HPDE6-E6E7 (cell line): ENCODE measurements at regions not wholly inside any gene's neighbourhood (a gene's known extent, or its start where the extent isn't known, plus 50 kb on each side); places are given as distances from the start of the nearest gene placed in this dataset.
"Not testable (repeated sequence)": the region's sequence is repeated elsewhere in the genome, so short reads cannot be mapped to it uniquely, and the experiment has no call there.

Source experiments
- DNase-seq: peaks from one replicate; pipeline ENCODE4 v3.0.0; 2011; ENCODE audit warnings: missing footprints; ENCODE audit errors: extremely low spot score

DNA sequence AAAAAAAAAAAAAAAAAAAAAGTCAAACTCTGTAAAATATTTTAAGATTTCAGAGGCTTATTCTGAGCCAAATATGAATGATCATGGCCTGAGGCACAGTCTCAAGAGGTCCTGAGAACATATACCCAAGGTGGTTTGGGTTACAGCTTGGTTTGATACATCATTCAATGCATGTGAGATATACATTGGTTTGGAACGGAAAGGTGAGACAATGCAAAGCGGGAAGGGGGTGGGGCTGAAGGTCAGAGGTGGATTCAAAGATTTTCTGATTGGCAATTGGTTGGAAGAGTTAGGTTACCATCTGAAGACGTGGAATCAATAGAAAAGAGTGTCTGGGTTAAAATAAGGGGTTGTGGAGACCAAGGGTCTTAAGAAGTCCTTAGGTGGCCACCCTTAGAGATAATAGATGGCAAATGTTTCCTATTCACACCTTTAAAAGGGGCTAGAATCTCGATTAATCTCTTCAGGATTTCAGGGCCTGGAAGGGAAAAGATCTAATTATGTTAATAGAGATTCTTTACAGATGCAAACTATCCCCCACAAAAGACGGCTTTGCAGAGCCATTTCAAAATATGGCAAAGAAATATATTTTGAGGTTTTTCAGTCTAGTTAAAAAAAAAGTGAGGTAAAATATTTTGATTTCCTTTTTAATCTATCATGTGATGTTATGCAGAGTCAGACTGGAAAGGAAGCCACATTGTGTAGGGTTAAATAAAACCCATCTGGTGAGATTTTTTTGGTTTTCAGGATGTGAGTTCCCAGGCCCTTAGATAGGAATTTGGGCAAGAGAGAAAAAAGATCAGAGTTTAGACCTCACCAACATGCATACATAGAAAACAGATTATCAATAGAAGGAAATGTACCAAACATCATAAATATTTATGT lies 173.8 kb upstream of the CNOT2 start:
- DNase-seq: no peak

DNA sequence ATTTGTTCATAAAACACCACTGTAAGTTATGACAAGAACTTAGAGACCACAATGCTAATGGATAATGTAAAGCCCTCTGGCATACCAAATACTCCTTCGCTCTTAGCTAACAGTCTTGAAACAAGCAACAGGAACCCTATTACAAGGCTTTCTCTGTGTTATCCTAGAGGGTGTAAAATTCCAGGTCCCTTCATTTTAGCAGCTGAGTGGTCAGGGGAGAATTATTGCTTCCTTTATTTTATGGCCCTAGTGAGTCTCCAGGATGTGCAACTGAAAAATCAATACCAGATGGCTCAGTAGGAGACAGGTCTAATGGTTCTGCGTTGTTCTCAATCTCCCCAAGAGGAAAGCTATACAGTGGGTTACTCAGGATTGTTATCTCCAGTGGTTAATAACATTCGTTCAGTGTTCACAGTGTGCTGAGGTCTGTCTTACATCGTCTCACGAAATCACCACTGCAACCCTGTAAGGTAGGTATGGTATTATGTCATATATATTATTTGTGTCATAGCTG lies 172.7 kb upstream of the CNOT2 start:
- no peak for DNase-seq

DNA sequence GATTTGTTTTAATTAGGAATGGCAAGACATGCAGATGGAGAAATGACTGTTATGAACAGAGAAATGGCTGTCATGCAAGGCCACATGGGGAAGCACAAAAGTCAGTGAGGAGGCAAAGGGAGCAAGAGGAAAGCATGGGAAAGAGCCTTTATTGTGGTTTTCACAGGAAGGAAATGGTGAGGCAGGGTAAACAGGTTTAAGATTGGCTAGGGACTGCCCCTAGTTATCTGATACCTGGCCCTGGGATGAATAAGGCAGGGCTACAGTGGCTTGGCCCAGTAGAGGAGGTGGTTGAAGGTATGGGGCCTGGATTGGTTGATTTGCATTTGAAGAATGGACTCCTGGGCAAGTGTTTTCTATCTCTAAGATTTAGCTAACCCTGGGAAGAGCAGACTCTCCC lies 168.7 kb upstream of the CNOT2 start:
- DNase-seq: no peak

DNA sequence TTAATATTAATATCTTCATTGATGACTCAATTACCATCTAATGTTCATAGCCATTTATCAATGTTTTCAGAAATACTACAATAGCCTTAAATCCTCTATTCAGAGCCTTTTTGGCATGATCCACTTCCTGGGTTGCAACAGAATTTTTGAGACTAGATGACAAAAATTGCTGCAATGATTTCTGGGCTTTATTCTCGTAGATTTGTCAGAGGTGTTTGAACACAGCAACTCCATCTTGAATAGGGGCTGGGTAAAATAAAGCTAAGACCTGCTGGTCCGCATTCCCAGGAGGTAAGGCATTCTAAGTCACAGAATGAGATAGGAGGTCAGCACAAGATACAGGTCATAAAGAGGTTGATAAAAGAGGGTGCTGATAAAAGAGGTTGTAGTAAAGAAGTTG lies 165.8 kb upstream of the CNOT2 start:
- DNase-seq: no peak

GRCh38 chr12:70078161-70078560 lies 165.1 kb upstream of the CNOT2 start:
- no peak for DNase-seq

DNA sequence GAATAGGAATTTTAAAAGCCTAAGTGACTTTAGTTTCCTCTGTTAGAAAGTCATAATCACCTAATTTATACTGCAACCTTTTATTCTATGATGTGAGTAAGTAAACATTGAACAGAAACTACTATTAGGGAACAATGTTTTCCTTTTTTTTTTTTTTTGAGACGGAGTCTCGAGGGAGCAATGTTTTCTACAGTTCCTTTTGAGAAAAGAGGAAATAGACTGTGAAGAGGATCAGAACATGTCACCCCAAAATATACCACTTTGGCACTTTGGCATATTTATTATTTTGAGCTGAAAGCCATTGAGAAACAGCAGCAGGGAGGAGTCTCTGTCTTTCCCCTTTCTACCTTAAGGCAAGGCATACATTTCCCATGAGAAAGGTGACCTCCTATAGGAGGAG lies 162.7 kb upstream of the CNOT2 start:
- DNase-seq: no peak

- no peak for DNase-seq
Measured at GRCh38 chr12:70082997-70083676, 160.1 kb upstream of the CNOT2 start.

GRCh38 chr12:70083677-70084020 lies 159.6 kb upstream of the CNOT2 start:
- no peak for DNase-seq

- not testable (repeated sequence) for DNase-seq
Measured at GRCh38 chr12:70086372-70086771, 156.9 kb upstream of the CNOT2 start.

DNA sequence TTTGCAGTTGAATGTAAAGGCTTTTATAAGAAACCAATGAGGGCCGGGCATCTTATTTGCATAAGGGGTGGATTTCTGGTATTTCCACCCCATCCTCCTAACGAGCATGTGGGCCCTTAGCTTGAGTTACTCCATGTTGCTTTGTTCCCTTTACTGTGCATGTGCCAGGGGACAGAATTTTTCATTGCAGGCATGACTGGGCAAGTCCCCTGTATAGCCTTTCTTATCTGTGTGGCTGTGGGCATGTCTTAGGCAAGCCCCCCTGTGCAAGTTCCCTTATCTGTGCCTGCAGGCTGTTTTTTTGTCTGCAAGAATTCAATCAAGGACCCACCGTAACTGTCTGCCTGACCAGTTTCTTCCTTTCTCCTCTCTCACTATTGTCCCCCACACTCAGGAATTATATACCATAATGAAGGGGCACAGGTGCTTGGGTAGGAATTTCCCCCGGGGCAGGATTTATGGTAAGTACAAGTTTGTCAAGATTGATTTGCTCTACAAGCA lies 152.2 kb upstream of the CNOT2 start:
- no peak for DNase-seq

- no peak for DNase-seq
Measured at GRCh38 chr12:70094467-70094866, 148.8 kb upstream of the CNOT2 start.

DNA sequence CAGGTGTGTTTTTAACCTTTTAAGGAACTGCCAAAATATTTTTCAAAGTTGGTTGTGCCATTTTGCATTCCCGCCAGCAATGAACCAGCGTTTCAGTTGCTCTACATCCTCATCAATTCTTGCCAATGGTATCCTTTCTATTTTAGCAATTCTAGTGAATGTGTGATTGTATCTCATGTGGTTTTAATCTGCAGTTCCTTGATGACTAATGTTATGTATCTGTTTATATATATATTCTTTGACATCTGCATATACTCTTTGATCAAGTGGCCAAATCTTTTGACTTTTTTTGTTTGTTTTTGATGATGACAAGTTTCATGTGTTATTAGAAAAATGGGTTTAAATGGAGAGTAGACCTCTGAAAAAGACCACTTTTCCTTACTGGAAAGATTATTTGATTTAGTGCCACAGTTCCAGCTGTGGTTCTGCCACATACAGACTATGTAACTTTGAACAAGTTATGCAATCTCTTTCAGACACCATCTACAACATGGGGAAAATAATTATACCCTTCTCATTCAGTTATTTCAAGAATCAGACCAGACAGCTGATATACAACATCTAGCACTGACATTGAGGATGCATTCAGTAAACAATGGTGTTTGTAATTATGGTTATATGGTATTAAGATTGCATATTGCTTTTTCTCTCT lies 146.3 kb upstream of the CNOT2 start:
- no peak for DNase-seq

- no peak for DNase-seq
Measured at GRCh38 chr12:70101064-70101463, 142.2 kb upstream of the CNOT2 start.

GRCh38 chr12:70106347-70106746 lies 136.9 kb upstream of the CNOT2 start:
- DNase-seq: no peak

- DNase-seq: no peak
Measured at GRCh38 chr12:70110085-70110484, 133.1 kb upstream of the CNOT2 start.

DNA sequence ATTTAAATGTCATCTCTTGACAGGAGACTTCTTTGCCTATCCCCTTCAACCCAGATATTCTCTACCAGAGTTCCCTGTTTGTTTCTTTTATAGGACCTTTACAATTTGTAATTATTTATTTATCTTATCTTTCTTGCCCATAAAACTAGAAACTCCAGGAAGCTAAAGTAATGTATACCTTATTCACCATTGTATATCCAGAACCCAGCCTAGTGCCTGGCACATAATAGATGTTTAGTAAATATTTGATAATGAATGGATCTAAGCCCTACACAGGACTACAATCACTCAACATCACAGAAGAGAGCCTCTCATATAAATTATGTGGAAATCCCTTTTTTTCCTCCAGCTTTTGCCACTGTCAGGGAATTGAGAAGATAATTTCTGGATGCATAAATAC lies 125.6 kb upstream of the CNOT2 start:
- no peak for DNase-seq

DNA sequence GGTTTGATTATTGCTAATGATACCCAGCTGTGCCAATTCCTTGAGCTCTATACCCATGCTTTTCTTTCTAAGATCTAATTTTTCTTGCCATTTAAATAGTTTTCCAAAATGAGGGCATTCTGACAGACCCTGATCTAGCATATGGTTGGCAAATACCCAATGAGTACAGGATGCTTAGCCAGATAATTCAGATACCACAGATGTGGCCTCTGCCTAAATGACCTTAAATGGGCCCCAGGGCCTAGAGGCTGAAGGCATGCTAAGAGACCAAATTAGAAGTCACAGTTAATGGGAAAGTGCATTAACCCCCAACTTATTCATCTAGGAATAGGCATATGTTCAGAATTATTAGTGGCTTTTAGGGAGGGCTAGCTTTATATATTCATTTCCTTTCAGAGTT lies 122.3 kb upstream of the CNOT2 start:
- no peak for DNase-seq

GRCh38 chr12:70121562-70121961 lies 121.7 kb upstream of the CNOT2 start:
- peak; percentile 60 for DNase-seq

DNA sequence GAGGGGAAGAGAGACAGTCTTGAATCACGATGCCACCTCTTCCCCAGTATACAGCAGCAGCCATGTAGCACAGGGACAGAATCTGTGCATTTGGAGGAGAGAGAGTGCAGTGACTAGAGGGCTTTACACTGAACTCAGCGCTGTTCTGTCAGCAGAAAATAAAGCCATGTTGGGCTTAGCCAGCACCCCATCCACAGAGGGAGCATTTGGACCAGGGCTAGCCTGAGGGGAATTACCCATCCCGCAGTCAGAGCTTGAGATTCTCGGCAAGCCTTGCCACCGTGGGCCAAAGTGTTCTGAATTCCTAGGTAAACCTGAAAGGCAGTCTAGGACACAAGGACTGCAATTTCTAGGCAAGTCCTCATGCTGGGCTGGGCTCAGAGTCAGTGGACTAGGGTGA lies 120.4 kb upstream of the CNOT2 start:
- no peak for DNase-seq

DNA sequence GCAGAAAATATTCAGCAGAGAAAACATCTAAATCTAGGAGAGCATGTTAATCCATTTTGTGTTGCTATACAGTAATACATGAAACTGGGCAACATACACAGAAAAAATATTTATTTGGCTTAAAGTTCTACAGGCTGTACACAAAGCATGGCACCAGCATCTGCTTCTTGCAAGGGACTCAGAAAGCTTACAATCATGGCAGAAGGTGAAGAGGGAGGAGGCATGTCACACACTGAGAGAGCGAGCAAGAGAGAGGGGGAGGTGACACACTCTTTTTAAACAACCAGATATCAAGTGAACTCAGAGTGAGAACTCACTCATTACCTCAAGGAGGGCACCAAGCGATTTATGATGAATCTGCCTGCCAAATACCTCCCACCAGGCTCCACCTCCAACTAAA lies 94.2 kb upstream of the CNOT2 start:
- DNase-seq: no peak

- no peak for DNase-seq
Measured at GRCh38 chr12:70149665-70150064, 93.6 kb upstream of the CNOT2 start.

DNA sequence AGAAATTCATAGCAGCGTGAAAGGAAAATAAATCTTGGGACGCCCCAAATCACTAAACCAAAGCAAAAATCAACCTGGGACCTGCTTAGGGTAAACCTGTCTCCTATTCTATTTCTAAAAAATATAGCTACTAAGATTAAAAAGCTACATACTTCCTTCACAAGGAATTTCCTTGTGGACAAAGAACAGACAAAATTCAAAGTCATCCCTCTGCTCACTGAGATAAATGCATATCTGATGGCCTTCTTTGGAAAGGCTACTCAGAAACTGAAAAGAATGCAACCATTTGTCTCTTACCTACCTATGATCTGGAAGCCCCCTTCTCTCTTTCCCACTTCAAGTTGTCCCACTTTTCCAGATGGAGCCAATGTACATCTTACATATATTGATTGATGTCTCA lies 93.0 kb upstream of the CNOT2 start:
- no peak for DNase-seq

GRCh38 chr12:70151993-70152392 lies 91.2 kb upstream of the CNOT2 start:
- no peak for DNase-seq
